ENCODE measurements at regions not wholly inside any gene's neighbourhood (a gene's known extent, or its start where the extent isn't known, plus 50 kb on each side); places are given as distances from the start of the nearest gene placed in this dataset.

GRCh38 chr5:15266841-15267240 lies 233.1 kb upstream of the FBXL7 start:
- WGBS (ENCODE audit: insufficient coverage, low coverage, missing lambda C conversion rate), result 0% methylated on average over 1 of the region's 1 CpG

DNA sequence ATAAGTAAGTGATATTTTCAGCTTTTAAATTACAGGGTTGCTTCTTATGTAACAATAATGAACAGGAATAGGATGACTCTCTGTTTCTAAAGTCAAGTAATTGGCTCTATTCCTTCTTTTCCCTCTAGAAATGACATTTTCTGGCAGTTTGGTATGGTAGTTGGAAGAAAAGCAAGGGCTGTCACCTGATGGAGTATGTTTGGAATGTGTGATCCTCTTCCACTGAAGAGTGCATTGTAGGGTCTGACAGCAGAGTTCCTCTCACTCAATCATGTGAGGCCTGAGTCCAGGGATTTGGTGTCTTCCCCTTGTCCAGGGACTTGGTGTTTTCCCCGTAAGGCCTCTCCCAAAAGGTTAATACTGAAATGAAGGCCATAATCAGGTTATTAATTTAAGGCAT lies 233.8 kb upstream of the FBXL7 start:
- DNase-seq (ENCODE audit: extremely low read depth in 1 of 4, low spot score in 3 of 4) (no peak), FAIRE-seq (no peak), ATAC-seq (no peak)
- H3K9ac ChIP-seq (ENCODE audit: insufficient read depth in 1 of 2, low read depth in 2 of 2, low read length in 2 of 2), result no peak overlapping the region
- H3K4me3 ChIP-seq, result no peak overlapping the region
- H4K20me1 ChIP-seq (replicated peaks; ENCODE audit: control insufficient read depth, insufficient read depth, low read length), result no peaks in the 10 kb centered on the region
- in situ Hi-C loops (cut with MboI) (no loop called here), intact Hi-C loops (cut with micrococcal nuclease) (no loop called here)
- no peaks in the 10 kb centered on the region for H3K4me1 ChIP-seq (replicated peaks in 1 of 2; ENCODE audit: control insufficient read depth in 2 of 2, insufficient read depth in 2 of 2, low read length in 2 of 2)
- H3K9me1 ChIP-seq (ENCODE audit: control insufficient read depth, insufficient read depth, low read length), result no peaks in the 10 kb centered on the region
- H3K79me2 ChIP-seq (ENCODE audit: control insufficient read depth, insufficient read depth, low read length), result no peaks in the 10 kb centered on the region
- ChIA-PET POLR2A (no interaction called here), CTCF (ENCODE audit: low intra/inter-chr PET ratio) (no interaction called here)
- 0% methylated on average over 1 of the region's 1 CpG for WGBS (ENCODE audit: insufficient coverage, low coverage, missing lambda C conversion rate)
- H3K27ac ChIP-seq (ENCODE audit: extremely low read depth, low read depth, low read length), result no peak overlapping the region
- H2AFZ ChIP-seq (ENCODE audit: low read depth, low read length), result no peak overlapping the region
- 0 out of 2 replicates have a peak, but pooled peaks cover 2% of the 10 kb centered on the region for H3K9me3 ChIP-seq (replicated peaks; ENCODE audit: control insufficient read depth, insufficient read depth, low read depth, low read length)
- no peak overlapping the region for H3K4me2 ChIP-seq (ENCODE audit: insufficient read depth, low read length)
- BruUV-seq (replicated peaks), result no TSS peak
- H3K36me3 ChIP-seq (ENCODE audit: control insufficient read depth, insufficient read depth, low read length), result no peaks in the 10 kb centered on the region
- H3K27me3 ChIP-seq (ENCODE audit: control insufficient read depth in 2 of 2, insufficient read depth in 2 of 2, low read length in 2 of 2), result no peaks in the 10 kb centered on the region
- TF ChIP-seq TCF3 (CRISPR knock-in tag; IDR thresholded peaks at IDR 0.05), result no peak
- TF ChIP-seq NCOA1 (IDR thresholded peaks at IDR 0.05; ENCODE audit: low read depth), result no peak
- no peak for TF ChIP-seq GATAD2B (IDR thresholded peaks at IDR 0.05; ENCODE audit: borderline replicate concordance)
- TF ChIP-seq RERE (CRISPR knock-in tag; IDR thresholded peaks at IDR 0.05; ENCODE audit: borderline replicate concordance), result no peak
- TF ChIP-seq NFYB (IDR thresholded peaks at IDR 0.05; ENCODE audit: extremely low read depth, insufficient read length), result no peak
- no peak for TF ChIP-seq PURB (CRISPR knock-in tag; IDR thresholded peaks at IDR 0.05; ENCODE audit: low read depth)

More at GRCh38 chr5:15266841-15267240, 233.1 kb upstream of the FBXL7 start:
- ATAC-seq, result no peak
- Histone ChIP-seq H3K9me1 (ENCODE audit: control insufficient read depth, insufficient read depth, low read length) (no peaks in the 10 kb centered on the region), H4K20me1 (replicated peaks; ENCODE audit: control insufficient read depth, insufficient read depth, low read length) (no peaks in the 10 kb centered on the region), H3K27ac (ENCODE audit: extremely low read depth, low read depth, low read length) (no peak overlapping the region), H3K36me3 (ENCODE audit: control insufficient read depth, insufficient read depth, low read length) (no peaks in the 10 kb centered on the region), H3K27me3 (ENCODE audit: control insufficient read depth in 2 of 2, insufficient read depth in 2 of 2, low read length in 2 of 2) (no peaks in the 10 kb centered on the region), H3K79me2 (ENCODE audit: control insufficient read depth, insufficient read depth, low read length) (no peaks in the 10 kb centered on the region), H3K4me2 (ENCODE audit: insufficient read depth, low read length) (no peak overlapping the region), H3K4me3 (no peak overlapping the region), H2AFZ (ENCODE audit: low read depth, low read length) (no peak overlapping the region), H3K9me3 (replicated peaks; ENCODE audit: control insufficient read depth, insufficient read depth, low read depth, low read length) (0 out of 2 replicates have a peak, but pooled peaks cover 2% of the 10 kb centered on the region), H3K9ac (ENCODE audit: insufficient read depth in 1 of 2, low read depth in 2 of 2, low read length in 2 of 2) (no peak overlapping the region), H3K4me1 (replicated peaks in 1 of 2; ENCODE audit: control insufficient read depth in 2 of 2, insufficient read depth in 2 of 2, low read length in 2 of 2) (no peaks in the 10 kb centered on the region)
- no TSS peak for BruUV-seq (replicated peaks)
- FAIRE-seq, result no peak
- in situ Hi-C loops (cut with MboI) (no loop called here), intact Hi-C loops (cut with micrococcal nuclease) (no loop called here)
- ChIA-PET POLR2A (no interaction called here), CTCF (ENCODE audit: low intra/inter-chr PET ratio) (no interaction called here)
- no peak for DNase-seq (ENCODE audit: extremely low read depth in 1 of 4, low spot score in 3 of 4)
- no peak for TF ChIP-seq ATF1 (CRISPR knock-in tag; IDR thresholded peaks at IDR 0.05)
- TF ChIP-seq ATF1 (tag; IDR thresholded peaks at IDR 0.05), result no peak
- no peak for TF ChIP-seq RBFOX2 (IDR thresholded peaks at IDR 0.05; ENCODE audit: low read depth, low read length)
- TF ChIP-seq ZNF277 (CRISPR knock-in tag; IDR thresholded peaks at IDR 0.05; ENCODE audit: borderline replicate concordance), result no peak

All from K562 (cell line).